ENCODE measurements at regions not wholly inside any gene's neighbourhood (a gene's known extent, or its start where the extent isn't known, plus 50 kb on each side); places are given as distances from the start of the nearest gene placed in this dataset.

DNA sequence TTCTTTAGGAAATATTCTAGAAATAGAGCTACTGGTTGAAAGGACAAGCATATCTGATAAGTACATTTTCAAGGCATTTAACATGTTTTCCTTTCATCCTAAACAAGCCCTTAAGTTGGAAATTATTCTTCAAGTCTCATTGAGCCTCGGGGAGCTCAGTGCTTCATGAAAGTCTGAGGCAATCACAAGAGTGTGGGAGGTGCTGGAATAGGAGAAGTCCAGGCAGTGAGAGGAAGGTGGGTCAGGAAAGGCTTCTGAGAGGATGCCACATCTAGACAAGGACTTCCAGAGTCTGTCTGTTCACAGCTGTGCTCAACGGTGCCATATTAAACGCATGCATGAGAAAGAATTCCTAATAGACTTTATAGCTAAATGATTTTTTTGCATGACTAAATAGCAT is 69.8 kb downstream of the CD83 start:
- H2AFZ ChIP-seq (ENCODE audit: low read length): no peak overlapping the region
- no peak overlapping the region for H3K4me3 ChIP-seq (ENCODE audit: low read depth, low read length, poor library complexity, severe bottlenecking)
- TF ChIP-seq CTCF (conservative IDR thresholded peaks at IDR 0.05; ENCODE audit: low read length): no peak
- TF ChIP-seq EZH2phosphoT487 (IDR thresholded peaks at IDR 0.05; ENCODE audit: borderline replicate concordance, low read depth, low read length): no peak
- no peaks in the 10 kb centered on the region for H4K20me1 ChIP-seq (ENCODE audit: insufficient read depth, low read length)
- no peaks in the 10 kb centered on the region for H3K9me3 ChIP-seq (ENCODE audit: low read length)
- H3K27ac ChIP-seq (ENCODE audit: low read depth, low read length, poor library complexity, severe bottlenecking): no peak overlapping the region
- no peaks in the 10 kb centered on the region for H3K36me3 ChIP-seq (ENCODE audit: insufficient read depth, low read length)
- intact Hi-C loops (cut with micrococcal nuclease; ENCODE audit: unreplicated experiment): no loop called here
- H3K4me2 ChIP-seq (ENCODE audit: low read length): no peak overlapping the region
- POLR2A ChIA-PET: interaction anchor here (0.7 to 0.8 kb wide), 2 partner anchors 164 to 299 kb away, joined by 3 read pairs; no protein-coding TSS in a partner anchor
- no peaks in the 10 kb centered on the region for H3K79me2 ChIP-seq (ENCODE audit: insufficient read depth, low read depth, low read length)
- DNase-seq (ENCODE audit: low spot score): no peak
- CTCF ChIA-PET (ENCODE audit: unreplicated experiment): no interaction called here
- BruUV-seq (replicated peaks): no TSS peak
- no peaks in the 10 kb centered on the region for H3K9me2 ChIP-seq (ENCODE audit: insufficient read depth, low read length)
- H3K4me1 ChIP-seq (ENCODE audit: insufficient read depth, low read length, poor library complexity, severe bottlenecking): no peaks in the 10 kb centered on the region

- DNase-seq (ENCODE audit: low spot score): no peak
- H3K36me3 ChIP-seq (ENCODE audit: insufficient read depth, low read length): no peaks in the 10 kb centered on the region
- H3K4me3 ChIP-seq (ENCODE audit: low read depth, low read length, poor library complexity, severe bottlenecking): no peak overlapping the region
- BruUV-seq (replicated peaks): no TSS peak
- ChIA-PET CTCF (ENCODE audit: unreplicated experiment) (no interaction called here), POLR2A (no interaction called here)
- no peaks in the 10 kb centered on the region for H3K9me3 ChIP-seq (ENCODE audit: low read length)
- intact Hi-C loops (cut with micrococcal nuclease; ENCODE audit: unreplicated experiment): no loop called here
- no peak for TF ChIP-seq EZH2phosphoT487 (IDR thresholded peaks at IDR 0.05; ENCODE audit: borderline replicate concordance, low read depth, low read length)
- TF ChIP-seq CTCF (conservative IDR thresholded peaks at IDR 0.05; ENCODE audit: low read length): no peak
- no peak overlapping the region for H3K4me2 ChIP-seq (ENCODE audit: low read length)
- H3K9me2 ChIP-seq (ENCODE audit: insufficient read depth, low read length): no peaks in the 10 kb centered on the region
- H2AFZ ChIP-seq (ENCODE audit: low read length): no peak overlapping the region
- no peaks in the 10 kb centered on the region for H4K20me1 ChIP-seq (ENCODE audit: insufficient read depth, low read length)
- no peaks in the 10 kb centered on the region for H3K79me2 ChIP-seq (ENCODE audit: insufficient read depth, low read depth, low read length)
- H3K27ac ChIP-seq (ENCODE audit: low read depth, low read length, poor library complexity, severe bottlenecking): no peak overlapping the region
- H3K4me1 ChIP-seq (ENCODE audit: insufficient read depth, low read length, poor library complexity, severe bottlenecking): no peaks in the 10 kb centered on the region
Measured at GRCh38 chr6:14189074-14189473, 71.5 kb downstream of the CD83 start.

- no peak overlapping the region for H2AFZ ChIP-seq (ENCODE audit: low read length)
- H4K20me1 ChIP-seq (ENCODE audit: insufficient read depth, low read length): no peaks in the 10 kb centered on the region
- POLR2A ChIA-PET: interaction anchor here (0.5 to 0.6 kb wide), 2 partner anchors 81 to 539 kb away, joined by 3 read pairs; no protein-coding TSS in a partner anchor
- H3K79me2 ChIP-seq (ENCODE audit: insufficient read depth, low read depth, low read length): no peaks in the 10 kb centered on the region
- BruUV-seq (replicated peaks): no TSS peak
- no peaks in the 10 kb centered on the region for H3K36me3 ChIP-seq (ENCODE audit: insufficient read depth, low read length)
- CTCF ChIA-PET (ENCODE audit: unreplicated experiment): no interaction called here
- DNase-seq (ENCODE audit: low spot score): no peak
- H3K4me1 ChIP-seq (ENCODE audit: insufficient read depth, low read length, poor library complexity, severe bottlenecking): no peaks in the 10 kb centered on the region
- H3K9me2 ChIP-seq (ENCODE audit: insufficient read depth, low read length): no peaks in the 10 kb centered on the region
- TF ChIP-seq CTCF (conservative IDR thresholded peaks at IDR 0.05; ENCODE audit: low read length): no peak
- TF ChIP-seq EZH2phosphoT487 (IDR thresholded peaks at IDR 0.05; ENCODE audit: borderline replicate concordance, low read depth, low read length): no peak
- no peaks in the 10 kb centered on the region for H3K9me3 ChIP-seq (ENCODE audit: low read length)
- H3K27ac ChIP-seq (ENCODE audit: low read depth, low read length, poor library complexity, severe bottlenecking): no peak overlapping the region
- no peak overlapping the region for H3K4me2 ChIP-seq (ENCODE audit: low read length)
- intact Hi-C loops (cut with micrococcal nuclease; ENCODE audit: unreplicated experiment): no loop called here
- no peak overlapping the region for H3K4me3 ChIP-seq (ENCODE audit: low read depth, low read length, poor library complexity, severe bottlenecking)
Measured at GRCh38 chr6:14190191-14190928, 72.8 kb downstream of the CD83 start.
